ENCODE measurements at regions not wholly inside any gene's neighbourhood (a gene's known extent, or its start where the extent isn't known, plus 50 kb on each side); places are given as distances from the start of the nearest gene placed in this dataset.

DNA sequence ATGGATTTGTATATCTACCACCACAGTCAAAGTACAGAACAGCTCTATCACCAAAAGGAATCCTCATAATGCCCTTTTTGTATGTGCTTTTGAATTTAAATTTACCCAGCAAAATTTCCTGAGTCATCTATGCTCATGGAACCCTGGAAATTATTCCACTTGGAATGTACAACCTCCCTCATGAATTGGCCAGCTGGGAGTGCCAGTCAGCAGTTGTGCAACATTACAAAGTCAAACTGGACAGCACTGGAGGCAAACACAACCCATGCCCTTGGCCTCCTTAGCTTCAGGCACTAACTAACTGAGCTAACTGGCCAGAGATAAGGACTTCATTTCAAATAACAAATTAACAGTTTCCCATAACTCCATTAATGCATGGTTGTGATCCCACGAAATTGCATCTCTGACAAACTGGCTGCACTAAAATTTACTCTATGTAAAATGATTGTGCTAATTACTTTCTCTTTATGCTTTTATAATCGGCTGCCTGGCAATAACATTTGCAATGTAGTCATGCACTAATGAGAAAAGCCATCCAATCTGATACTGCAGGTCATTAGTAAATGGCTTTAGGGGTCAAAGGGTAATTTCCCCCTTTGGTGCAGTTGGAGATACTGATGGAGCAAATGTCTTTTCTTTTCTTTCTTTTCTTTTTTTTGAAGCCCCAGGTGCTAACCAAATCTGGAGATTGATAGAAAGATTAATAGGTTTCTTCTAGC, 270.5 kb downstream of the ACTR3 start:
- TF ChIP-seq, protein P1, sequence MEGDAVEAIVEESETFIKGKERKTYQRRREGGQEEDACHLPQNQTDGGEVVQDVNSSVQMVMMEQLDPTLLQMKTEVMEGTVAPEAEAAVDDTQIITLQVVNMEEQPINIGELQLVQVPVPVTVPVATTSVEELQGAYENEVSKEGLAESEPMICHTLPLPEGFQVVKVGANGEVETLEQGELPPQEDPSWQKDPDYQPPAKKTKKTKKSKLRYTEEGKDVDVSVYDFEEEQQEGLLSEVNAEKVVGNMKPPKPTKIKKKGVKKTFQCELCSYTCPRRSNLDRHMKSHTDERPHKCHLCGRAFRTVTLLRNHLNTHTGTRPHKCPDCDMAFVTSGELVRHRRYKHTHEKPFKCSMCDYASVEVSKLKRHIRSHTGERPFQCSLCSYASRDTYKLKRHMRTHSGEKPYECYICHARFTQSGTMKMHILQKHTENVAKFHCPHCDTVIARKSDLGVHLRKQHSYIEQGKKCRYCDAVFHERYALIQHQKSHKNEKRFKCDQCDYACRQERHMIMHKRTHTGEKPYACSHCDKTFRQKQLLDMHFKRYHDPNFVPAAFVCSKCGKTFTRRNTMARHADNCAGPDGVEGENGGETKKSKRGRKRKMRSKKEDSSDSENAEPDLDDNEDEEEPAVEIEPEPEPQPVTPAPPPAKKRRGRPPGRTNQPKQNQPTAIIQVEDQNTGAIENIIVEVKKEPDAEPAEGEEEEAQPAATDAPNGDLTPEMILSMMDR (conservative IDR thresholded peaks at IDR 0.05; ENCODE audit: low read depth, low read length): no peak
- no peak for TF ChIP-seq EZH2 (IDR thresholded peaks at IDR 0.05; ENCODE audit: low read length, unreplicated experiment)

Measured in PC-3 (cell line).